GM19238 (cell line): ENCODE measurements at regions not wholly inside any gene's neighbourhood (a gene's known extent, or its start where the extent isn't known, plus 50 kb on each side); places are given as distances from the start of the nearest gene placed in this dataset.
"Not testable (repeated sequence)": the region's sequence is repeated elsewhere in the genome, so short reads cannot be mapped to it uniquely, and the experiment has no call there.

Experiments
- DNase-seq: peaks from one replicate; pipeline ENCODE4 v3.0.0; 2011; ENCODE audit warnings: low spot score; ENCODE audit not compliant: insufficient read length

DNA sequence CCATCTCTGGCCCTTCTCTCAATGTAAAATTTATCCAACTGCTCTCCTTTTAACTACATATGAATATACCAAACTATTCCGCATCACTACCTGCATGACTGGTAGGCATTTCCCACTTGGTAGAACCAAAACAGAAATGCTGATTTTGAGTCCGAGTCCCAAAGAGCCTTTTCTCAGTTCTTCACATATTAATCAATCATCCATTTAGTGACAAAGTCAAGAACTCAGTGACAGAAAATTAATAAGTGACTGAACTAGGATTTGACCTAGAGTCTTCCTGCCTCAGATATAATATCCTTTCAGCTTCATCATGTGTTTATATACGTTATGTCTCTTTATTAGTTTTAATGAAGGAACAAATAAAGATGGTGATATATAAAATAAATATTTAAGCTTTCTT is 700.6 kb upstream of the GOLIM4 start:
- no peak for DNase-seq

DNA sequence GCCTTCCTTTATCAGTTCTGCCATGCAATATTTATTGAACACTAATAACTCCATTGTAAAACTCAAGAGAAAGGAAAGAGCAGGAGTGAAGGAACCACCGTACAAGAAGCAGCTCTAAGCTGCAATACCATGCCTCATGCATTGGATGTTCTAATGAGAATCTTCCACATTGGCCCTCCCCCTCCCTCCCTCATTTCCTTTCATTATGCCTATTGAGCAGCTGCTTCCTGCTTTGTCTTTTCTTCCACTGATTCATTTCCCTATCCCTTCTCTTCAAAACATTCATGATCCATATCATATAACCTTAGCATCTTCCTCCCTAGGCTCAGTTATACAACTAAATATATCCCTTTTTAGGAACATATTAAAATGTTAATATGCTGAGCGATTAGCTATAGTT is 698.7 kb upstream of the GOLIM4 start:
- DNase-seq, result no peak

DNA sequence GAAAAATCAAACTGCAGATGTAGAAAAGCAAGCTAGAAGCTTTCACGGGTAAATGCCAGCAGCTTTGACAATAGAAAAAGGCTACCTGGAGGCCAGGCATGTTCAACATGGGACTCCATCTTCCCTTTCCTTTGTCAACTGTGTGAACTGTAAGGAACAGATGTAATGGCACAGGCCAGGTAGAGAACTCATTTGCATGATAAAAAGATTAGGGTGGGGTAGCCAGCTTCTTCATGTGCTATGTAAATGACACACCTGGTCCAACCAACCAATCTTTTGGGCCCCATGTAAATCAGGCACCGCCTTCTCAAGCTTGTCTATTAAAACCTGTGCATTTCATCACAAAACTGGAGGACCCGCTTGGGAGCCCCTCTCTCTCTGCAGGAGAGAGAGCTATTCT is 686.5 kb upstream of the GOLIM4 start:
- no peak for DNase-seq

DNA sequence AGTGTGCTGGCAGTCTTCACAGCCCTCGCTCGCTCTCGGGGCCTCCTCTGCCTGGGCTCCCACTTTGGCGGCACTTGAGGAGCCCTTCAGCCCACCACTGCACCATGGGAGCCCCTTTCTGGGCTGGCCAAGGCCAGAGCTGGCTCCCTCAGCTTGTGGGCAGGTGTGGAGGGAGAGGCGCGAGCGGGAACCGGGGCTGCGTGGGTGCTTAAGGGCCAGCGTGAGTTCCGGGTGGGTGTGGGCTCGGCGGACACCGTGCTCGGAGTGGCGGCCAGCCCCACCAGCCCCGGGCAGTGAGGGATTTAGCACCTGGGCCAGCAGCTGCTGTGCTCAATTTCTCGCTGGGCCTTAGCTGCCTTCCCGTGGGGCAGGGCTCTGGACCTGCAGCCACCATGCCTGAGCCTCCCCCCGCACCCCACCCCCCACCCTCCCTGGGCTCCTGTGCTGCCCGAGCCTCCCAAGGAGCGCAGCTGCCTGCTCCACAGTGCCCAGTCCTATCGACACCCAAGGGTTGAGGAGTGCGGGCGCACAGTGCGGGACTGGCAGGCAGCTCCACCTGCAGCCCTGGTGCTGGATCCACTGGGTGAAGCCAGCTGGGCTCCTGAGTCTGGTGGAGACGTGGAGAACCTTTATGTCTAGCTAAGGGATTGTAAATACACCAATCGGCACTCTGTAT is 684.4 kb upstream of the GOLIM4 start:
- not testable (repeated sequence) for DNase-seq

DNA sequence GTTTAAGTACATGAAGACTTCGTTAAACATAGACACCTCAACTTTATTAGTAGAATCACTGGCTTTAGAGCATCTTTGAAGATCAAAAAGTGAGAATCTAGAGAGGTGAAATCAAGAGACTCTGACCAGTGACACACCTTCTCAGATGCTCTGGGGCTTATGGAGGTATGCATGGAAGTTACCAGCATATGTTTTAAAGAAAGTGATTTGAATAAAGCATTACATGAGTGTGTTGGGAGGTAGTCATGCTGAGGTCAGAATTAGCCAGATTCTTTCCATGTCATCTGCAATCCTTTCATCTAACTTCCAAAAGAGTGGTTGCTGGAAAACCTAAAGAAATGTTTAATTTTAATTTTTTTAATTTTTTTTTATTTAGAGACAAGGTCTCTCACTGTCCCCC is 658.0 kb upstream of the GOLIM4 start:
- DNase-seq, result no peak

DNA sequence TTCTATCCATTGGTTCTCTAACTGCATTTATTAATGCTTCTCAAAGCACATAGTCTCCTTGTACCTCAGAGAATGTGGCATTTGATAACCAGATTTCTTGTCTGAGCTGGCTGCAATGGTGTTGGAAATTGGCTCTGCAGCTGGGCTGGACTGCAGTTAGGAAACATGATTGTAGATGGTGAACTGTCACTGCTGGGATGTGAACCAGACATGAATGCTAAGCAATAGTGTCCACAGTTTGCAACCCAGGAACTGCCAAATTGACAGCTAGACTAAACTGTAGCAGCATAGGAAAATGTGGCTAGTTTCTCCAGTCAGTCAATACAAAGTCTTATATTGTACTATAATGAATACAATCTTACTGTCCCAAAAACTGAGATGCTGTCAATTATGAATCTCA is 656.6 kb upstream of the GOLIM4 start:
- no peak for DNase-seq

DNA sequence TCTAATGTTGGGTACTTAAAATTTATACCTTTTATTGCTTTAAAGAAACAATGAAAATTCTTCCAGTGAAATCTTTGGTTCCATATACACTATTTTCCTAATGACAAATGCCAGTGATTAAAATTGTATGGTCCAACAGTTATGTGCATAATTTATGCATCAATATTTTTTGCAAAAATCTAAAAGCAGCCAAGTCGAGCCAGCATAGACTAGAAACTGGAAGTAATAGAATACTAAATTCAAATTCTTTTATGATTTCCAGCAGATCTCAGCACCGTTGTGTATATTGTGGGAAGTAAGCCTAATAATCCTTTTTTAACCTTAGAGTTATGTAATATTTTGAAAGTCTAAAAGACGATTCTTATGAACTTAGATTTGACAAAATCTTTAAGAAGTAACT is 652.0 kb upstream of the GOLIM4 start:
- no peak for DNase-seq

DNA sequence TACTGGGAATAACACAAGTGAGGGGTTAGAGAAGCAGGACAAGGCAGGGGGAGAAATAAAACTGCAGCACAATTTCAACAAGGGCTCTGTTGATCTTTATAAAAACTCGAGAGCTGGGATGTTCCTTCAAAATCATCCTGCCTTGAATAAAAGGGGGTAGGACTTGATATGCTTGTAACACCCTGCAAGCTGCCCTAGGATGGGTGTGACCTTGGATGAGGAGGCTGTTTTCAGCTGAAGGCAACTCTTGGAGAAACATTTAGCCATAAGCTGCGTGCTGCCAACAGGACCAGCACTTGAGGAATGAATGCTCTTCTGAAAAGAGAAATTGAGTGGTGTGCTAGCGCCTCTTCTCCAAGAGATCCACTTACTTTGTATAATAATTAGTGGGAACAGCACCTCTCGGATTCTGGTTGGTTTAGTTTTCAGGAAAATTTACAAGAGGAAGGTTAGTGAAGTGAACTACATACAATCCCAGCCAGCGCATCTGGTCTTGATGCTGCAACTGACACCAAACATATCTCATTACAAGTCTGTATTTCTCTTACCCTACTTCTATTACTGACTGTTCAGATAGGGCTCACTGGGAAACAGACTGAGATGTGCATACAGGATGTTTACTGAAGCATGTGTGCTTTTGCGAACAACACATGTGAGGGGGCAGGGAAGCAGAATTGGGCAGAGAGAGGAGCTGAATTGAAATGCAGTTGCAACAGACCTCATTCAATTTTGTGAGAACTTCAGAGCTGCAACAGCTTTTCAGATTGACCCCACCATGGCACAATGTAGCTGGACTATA is 643.0 kb upstream of the GOLIM4 start:
- no peak for DNase-seq

DNA sequence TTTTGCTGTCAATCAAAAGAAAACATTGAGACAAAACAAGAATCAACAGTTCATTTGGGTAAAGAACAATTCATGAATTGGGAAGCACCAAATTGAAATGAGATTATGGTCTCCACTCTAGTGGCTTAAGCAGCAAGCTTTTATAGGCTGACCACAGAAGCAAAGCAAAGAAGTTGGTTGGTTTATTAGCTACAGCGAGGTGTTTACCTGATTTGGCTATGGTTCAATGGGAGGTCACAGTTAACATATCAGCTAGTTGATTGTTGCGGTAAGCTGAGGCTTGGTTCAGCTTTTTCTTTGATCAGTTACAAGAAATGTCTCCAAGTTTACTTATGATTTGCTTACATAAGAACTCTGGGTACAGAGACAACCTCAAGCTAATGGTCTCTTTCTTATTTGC is 640.5 kb upstream of the GOLIM4 start:
- no peak for DNase-seq

DNA sequence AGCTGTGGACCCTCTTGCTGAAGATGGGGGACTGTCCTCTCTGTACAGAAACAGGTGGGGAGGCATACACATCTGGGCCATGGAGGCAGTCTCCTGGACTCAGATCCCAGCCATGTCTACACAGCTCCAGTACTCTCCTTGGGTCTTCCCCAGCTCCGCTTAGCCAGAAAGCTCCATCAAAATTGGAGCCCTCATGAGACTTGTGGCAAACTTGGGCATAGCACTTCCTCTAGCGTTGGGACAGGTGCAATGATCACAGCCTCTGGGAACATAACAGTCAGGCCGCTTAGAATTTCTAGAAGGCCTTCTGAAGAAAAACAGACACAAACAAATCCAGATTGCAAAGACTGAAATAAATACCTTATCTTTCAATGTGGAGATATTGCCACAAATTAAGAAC is 634.3 kb upstream of the GOLIM4 start:
- DNase-seq, result no peak

DNA sequence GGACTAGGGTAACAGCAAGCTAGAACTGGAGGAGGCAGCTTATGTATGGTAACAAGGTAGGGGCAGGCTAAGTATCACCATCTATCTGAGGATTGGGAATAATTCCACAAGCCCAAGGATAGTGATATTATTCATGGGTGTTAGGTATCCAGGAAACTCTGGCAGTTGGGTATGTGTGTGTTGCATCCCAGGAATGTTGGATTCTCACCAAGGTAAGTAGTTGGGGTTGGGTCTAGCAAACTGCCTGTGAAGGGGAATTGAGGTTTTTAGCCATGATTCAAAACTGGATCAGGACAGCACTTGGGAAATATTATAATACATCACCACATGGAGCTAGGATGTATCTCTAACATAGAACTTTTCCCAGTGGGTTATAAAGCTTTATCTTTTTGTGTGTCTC is 626.4 kb upstream of the GOLIM4 start:
- no peak for DNase-seq

DNA sequence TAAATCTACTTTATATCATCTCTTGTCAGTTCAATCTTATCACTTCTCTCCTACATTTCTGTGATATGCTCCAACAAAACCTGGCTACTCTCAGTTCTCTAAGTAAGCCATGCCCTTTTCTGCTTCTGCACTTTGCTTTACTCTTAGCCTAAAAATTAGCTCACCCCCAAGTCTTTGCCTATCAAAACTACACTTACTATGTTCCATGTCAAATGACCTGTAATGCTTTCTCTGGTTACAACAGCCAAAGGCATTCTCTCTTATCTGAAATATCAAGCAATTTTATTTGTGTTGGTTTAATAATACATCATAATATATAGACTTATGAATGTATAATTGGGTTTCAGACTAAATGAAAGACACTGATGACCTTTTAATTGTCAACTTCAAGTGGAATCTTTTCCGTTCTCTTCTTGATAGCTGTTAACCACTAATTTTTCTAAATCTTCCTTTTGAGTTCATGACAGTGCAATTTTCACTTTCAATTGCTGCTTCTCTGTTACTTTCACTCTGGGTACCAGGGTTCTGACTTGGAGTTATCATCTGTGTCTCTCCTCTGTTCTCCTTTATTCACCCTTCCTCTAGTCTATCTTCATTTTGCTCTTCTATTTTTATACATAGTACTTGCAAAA is 619.0 kb upstream of the GOLIM4 start:
- DNase-seq, result no peak

DNA sequence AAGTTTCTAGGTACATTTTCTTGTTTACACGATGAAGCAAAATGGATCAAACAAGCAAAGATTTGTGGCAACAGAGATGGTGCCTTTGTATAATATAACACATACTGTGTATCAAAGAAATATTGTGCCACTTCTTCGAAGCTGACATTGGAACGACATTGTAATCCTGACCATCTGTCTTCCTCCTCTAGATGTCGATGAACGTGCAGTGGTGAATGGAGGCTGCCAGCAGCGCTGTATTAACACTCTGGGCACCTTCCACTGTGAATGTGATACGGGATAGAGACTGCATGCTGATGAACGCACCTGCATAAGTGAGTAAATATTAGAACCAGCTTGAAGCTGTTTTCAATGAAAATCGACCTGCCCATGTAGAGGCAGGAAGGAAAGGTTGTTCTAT is 613.3 kb upstream of the GOLIM4 start:
- DNase-seq, result no peak

DNA sequence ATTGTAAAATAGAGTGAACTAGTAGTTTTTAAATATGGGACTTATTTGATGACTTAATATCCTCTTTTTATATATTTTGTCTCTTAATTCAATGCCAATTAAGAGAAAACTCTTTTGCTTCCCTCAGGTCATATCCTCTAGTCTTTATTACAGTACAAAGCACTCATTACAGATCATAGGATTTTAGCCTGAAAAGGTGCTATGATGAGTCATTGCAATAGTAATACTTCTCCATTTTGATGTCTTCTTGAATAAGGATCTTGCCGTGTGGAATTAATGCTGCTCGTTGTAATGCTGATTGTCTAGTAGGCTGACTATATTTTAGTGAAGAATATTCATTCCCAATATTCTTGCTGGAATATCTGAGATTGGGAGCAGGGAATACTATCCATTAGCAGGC is 612.2 kb upstream of the GOLIM4 start:
- no peak for DNase-seq

DNA sequence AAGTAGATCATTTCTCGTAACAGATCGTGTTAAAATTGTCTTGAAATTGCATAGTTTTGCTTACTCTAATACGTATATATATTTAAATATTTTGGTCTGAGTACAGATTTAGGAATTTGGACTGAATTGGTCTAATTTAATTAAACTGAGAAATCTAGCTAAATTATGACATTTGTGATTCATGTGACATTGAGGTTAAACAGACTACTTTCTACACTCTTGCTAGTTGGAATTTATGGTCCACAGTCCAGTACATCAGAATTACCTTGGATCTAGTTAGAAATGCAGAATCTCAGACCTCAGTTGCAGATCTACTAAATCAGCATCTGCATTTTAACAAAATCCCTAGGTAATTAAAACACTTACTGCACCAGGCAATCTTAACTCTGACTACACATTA is 609.7 kb upstream of the GOLIM4 start:
- no peak for DNase-seq

DNA sequence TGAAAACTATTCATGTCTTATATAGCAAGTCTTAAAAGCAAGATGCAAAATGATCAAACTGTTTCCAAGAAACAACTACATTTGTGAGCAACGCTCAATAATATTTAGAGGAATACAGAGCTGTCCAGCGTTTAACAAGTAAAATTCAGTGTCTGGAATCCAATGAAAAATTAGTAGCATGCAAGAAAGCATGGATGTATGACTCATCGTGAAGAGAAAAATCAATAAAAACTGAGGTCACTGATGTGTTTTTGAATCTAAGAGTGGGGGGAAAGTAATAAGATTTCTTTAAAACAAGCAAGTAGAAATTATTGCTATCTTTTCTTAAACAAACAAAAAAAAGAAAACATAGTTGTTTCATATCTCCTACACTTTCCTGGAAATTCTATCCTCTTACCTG is 600.3 kb upstream of the GOLIM4 start:
- DNase-seq, result no peak

DNA sequence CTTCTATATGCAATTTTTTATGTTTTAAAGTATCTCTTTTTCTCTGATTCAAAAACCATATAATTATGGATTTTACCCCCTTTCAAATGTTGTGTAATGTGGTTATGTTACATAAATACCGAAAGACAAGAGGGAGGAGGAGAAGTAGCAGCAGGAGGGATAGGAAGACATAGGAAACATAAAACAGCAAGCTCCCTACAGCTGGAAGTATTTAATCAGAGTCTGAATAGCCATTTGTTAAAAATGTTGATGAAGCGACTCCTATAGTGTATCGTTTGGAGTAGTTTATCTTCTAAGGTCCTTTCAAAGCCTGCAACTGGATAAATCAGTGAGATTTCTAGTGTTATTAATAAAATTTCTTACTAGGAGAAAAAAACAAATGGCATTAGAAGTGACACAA is 598.1 kb upstream of the GOLIM4 start:
- DNase-seq, result no peak

DNA sequence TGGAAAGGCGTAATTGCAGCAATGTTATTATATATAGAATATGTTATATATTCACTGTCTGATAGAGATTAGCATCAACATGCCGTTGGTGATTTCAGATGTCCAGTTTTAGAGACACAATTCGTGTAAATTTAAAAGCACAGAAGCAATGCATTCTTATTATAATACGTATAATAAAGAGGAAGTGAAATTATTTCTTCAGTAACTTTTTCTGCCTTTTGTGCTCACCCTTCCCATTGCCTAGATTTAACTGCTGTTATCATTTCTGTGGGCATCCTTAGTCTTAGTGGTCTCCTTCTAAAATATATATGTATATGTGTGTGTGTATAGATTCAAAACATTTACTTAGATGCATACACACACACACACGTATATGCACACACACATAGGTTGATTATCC is 592.5 kb upstream of the GOLIM4 start:
- DNase-seq, result no peak

DNA sequence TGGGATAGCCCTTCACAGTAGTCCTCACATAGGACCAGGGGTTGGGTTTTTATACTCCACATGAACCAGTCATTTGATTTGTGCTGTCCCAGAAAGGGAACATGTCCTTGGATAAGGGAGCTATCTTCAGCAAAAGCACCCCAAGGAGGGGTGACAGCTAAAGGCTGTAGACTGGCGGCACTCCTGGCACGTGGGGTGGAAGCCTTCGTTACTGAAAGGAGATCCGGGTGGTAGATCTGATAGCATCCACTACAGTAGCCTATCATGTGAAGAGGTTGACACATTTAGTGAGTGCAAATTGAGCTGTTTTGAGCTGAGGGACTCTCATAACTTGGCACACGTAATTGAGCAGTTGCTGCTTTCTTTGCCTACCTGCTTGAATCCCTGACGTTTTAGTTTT is 588.8 kb upstream of the GOLIM4 start:
- no peak for DNase-seq

DNA sequence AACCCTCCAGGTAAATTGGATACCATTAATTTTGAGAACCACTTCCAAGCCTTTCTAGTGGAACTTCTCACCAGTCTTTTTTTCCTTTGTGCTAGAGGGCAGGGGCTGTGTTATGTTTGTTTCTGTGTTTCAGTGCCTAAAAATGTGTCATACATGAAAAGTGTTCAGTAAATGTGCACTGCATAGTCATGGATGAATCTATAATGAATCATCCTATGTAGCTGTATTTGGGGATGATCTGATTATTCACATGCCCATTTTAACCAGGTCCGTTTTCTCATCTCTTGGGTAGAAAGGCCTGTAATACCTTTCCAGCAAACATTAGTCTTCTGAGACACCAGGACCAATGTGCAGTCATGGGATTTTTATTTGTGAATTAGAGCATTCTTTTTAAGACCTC is 583.0 kb upstream of the GOLIM4 start:
- DNase-seq, result no peak

DNA sequence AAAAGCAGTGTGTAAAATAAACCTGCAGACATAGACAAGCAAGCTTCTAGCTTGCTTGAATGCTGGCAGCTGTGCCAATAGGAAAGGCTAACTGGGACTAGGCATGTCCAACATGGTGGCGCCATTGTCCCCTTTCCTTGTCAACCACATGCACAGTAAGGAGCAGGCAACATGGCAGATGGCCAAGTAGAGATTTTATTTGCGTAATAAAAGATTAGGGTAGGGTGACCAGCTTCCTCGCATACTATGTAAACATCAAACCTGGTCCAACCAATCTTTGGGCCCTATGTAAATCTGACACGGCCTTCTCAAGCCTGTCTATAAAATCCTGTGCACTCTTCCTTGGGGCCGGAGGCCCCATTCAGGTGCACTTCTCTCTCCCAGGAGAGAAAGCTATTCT is 575.4 kb upstream of the GOLIM4 start:
- DNase-seq, result no peak

DNA sequence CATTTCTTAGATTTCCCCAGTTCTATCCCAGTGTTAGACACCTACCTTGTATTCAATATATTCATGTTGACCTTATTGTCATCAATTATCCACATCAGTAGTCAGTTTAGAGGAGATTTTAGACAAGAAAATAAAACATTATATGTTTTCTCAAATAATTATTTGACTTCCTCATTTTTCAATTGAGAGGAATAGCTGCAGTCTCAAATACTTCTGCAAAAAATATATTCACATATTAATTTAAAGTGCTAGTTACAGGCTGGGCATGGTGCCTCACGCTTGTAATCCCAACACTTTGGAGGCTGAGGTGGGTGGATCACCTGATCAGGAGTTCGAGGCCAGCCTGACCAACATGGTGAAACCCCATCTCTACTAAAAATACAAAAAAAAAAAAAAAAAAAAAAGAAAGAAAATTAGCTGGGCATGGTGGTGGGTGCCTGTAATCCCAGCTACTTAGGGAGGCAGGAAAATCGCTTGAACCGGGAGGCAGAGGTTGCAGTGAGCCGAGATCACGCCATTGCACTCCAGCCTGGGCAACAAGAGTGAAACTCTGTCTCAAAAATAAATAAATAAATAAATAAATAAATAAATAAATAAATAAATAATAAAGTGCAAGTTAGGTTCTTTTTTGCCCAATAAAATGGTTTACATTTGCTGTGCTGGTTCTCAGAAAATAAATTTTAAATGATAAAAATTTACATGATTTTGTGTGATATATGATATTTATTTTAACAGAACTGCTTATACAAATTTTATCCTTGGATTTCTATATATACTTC is 565.3 kb upstream of the GOLIM4 start:
- not testable (repeated sequence) for DNase-seq
